Vagina (tissue), 2 donors: ENCODE measurements at regions not wholly inside any gene's neighbourhood (a gene's known extent, or its start where the extent isn't known, plus 50 kb on each side); places are given as distances from the start of the nearest gene placed in this dataset.

Source experiments
- DNase-seq, 2 donors: peaks; one replicate each; pipeline ENCODE4 v3.0.0-alpha.2; 2017; ENCODE audit errors: extremely low spot score in 2 of 2
- H3K27ac ChIP-seq: fragments of 200-600 bp; sonication (generic); one replicate; pipeline ENCODE4 v1.5.1; 2019
- H3K27me3 ChIP-seq: fragments of 200-600 bp; sonication (generic); one replicate; pipeline ENCODE4 v1.5.1; 2019
- H3K36me3 ChIP-seq, 2 donors: fragments of 200-600 bp; sonication (generic); one replicate each; pipeline ENCODE4 v1.5.1; 2017 to 2019
- H3K4me1 ChIP-seq: fragments of 200-600 bp; sonication (generic); one replicate; pipeline ENCODE4 v1.5.1; 2019
- H3K4me3 ChIP-seq, 2 donors: fragments of 200-600 bp; sonication (generic); 1 replicate in 1 of 2; 2 replicates in 1 of 2; pipeline ENCODE4 v1.5.1; 2016 to 2019
- H3K9me3 ChIP-seq: fragments of 200-600 bp; sonication (generic); one replicate; pipeline ENCODE4 v1.5.1; 2019
- POLR2A ChIP-seq, 2 donors: fragments of 450-650 bp; IDR thresholded peaks; one replicate each; pipeline ENCODE4 v1.6.1; 2017; ENCODE audit warnings: antibody characterized with exemption in 2 of 2, mild to moderate bottlenecking in 2 of 2, moderate library complexity in 2 of 2
- POLR2AphosphoS5 ChIP-seq, 2 donors: sonication (generic); formaldehyde crosslinking; IDR thresholded peaks; one replicate each; pipeline ENCODE4 v1.9.0; 2017; ENCODE audit warnings: antibody characterized with exemption in 2 of 2, mild to moderate bottlenecking in 2 of 2, low read depth in 1 of 2; ENCODE audit not compliant: insufficient read depth in 1 of 2
- intact Hi-C: fragments of 100-400 bp; cut with DNase I; formaldehyde crosslinking; loops from one replicate; pipeline ENCODE4 v1.15.1; 2023
- TF ChIP-seq, protein P1 (sequence below), 3 experiments: fragments of 450-650 bp in 2 of 3; fragments of 200-600 bp in 1 of 3; sonication (generic) in 1 of 3; IDR thresholded peaks; one replicate each; pipeline ENCODE4 v1.5.1; 2017 to 2019; ENCODE audit warnings: antibody characterized with exemption in 3 of 3, mild to moderate bottlenecking in 2 of 3, moderate library complexity in 2 of 3

DNA sequence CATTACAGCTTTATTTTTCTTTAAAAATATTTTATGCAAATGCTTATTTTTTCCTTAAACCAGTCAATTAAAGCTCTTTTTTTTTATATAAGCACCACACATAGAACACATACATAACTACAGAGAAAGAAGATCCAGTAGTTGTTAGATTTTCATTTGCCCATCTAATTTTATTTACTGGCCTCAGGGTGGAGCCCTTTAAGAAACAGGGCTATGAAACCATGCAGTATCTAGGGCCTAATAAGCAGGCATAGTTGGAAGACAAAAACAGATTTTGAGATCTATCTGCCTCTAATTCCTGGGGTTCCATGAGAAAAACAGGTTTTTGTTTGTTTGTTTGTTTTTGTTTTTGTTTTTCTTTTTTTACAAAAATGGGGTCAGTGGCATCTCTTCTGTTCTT, 120.6 kb downstream of the BCHE start:
- TF ChIP-seq, protein P1, sequence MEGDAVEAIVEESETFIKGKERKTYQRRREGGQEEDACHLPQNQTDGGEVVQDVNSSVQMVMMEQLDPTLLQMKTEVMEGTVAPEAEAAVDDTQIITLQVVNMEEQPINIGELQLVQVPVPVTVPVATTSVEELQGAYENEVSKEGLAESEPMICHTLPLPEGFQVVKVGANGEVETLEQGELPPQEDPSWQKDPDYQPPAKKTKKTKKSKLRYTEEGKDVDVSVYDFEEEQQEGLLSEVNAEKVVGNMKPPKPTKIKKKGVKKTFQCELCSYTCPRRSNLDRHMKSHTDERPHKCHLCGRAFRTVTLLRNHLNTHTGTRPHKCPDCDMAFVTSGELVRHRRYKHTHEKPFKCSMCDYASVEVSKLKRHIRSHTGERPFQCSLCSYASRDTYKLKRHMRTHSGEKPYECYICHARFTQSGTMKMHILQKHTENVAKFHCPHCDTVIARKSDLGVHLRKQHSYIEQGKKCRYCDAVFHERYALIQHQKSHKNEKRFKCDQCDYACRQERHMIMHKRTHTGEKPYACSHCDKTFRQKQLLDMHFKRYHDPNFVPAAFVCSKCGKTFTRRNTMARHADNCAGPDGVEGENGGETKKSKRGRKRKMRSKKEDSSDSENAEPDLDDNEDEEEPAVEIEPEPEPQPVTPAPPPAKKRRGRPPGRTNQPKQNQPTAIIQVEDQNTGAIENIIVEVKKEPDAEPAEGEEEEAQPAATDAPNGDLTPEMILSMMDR (IDR thresholded peaks at IDR 0.05) = no peak
- TF ChIP-seq POLR2A (IDR thresholded peaks at IDR 0.05) = no peak
- no peak for TF ChIP-seq POLR2AphosphoS5 (IDR thresholded peaks at IDR 0.05; ENCODE audit: insufficient read depth in 1 of 2, low read depth in 1 of 2)
- no peaks in the 10 kb centered on the region for H3K27me3 ChIP-seq

GRCh38 chr3:165713479-165713878, 123.7 kb downstream of the BCHE start:
- TF ChIP-seq, protein P1 (IDR thresholded peaks at IDR 0.05) = no peak
- TF ChIP-seq POLR2AphosphoS5 (IDR thresholded peaks at IDR 0.05; ENCODE audit: insufficient read depth in 1 of 2, low read depth in 1 of 2) = no peak
- no peak for TF ChIP-seq POLR2A (IDR thresholded peaks at IDR 0.05)
- intact Hi-C loops = no loop called here

More for the DNA sequence above, 120.6 kb downstream of the BCHE start:
- no peak for DNase-seq
- Histone ChIP-seq H3K9me3 (no peaks in the 10 kb centered on the region), H3K4me3 (no peak overlapping the region), H3K27ac (no peak overlapping the region), H3K36me3 (no peaks in the 10 kb centered on the region), H3K4me1 (no peaks in the 10 kb centered on the region)
- intact Hi-C loops = no loop called here

GRCh38 chr3:165712382-165712781, 124.8 kb downstream of the BCHE start:
- no peaks in the 10 kb centered on the region for H3K27me3 ChIP-seq
- no peaks in the 10 kb centered on the region for H3K4me1 ChIP-seq
- no peaks in the 10 kb centered on the region for H3K36me3 ChIP-seq
- TF ChIP-seq, protein P1 (IDR thresholded peaks at IDR 0.05) = no peak
- TF ChIP-seq POLR2A (IDR thresholded peaks at IDR 0.05) (no peak), POLR2AphosphoS5 (IDR thresholded peaks at IDR 0.05; ENCODE audit: insufficient read depth in 1 of 2, low read depth in 1 of 2) (no peak)
- H3K9me3 ChIP-seq = no peaks in the 10 kb centered on the region
- no peak overlapping the region for H3K4me3 ChIP-seq
- DNase-seq = no peak
- intact Hi-C loops = no loop called here
- no peak overlapping the region for H3K27ac ChIP-seq

More at GRCh38 chr3:165713479-165713878, 123.7 kb downstream of the BCHE start:
- no peaks in the 10 kb centered on the region for H3K27me3 ChIP-seq
- no peak overlapping the region for H3K4me3 ChIP-seq
- no peaks in the 10 kb centered on the region for H3K36me3 ChIP-seq
- H3K27ac ChIP-seq = no peak overlapping the region
- H3K4me1 ChIP-seq = no peaks in the 10 kb centered on the region
- no peak for DNase-seq
- no peaks in the 10 kb centered on the region for H3K9me3 ChIP-seq

DNA sequence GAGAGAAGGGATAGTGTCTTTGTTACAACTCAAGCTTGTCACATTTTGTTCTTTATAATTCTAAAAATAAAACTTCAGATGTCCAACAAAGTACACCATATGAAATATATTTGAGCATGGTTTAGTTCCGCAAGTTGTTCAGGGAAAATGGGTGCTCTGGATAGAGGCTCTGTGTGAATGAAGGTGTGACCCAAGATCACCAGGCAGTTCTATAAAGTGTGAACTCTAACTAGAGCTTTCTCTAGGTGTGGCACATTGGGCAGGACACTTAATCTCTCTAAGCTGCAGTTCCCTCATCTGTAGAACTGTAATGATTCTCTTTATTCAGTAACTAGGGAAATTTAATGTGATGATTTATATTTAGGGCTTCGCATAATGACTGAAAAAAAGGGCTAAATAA, 139.3 kb downstream of the BCHE start:
- no peaks in the 10 kb centered on the region for H3K36me3 ChIP-seq
- no peak overlapping the region for H3K4me3 ChIP-seq
- no peaks in the 10 kb centered on the region for H3K9me3 ChIP-seq
- TF ChIP-seq, protein P1 (IDR thresholded peaks at IDR 0.05) = no peak
- no peak for TF ChIP-seq POLR2AphosphoS5 (IDR thresholded peaks at IDR 0.05; ENCODE audit: insufficient read depth in 1 of 2, low read depth in 1 of 2)
- no peak for TF ChIP-seq POLR2A (IDR thresholded peaks at IDR 0.05)
- no peak for DNase-seq
- no peak overlapping the region for H3K27ac ChIP-seq
- no peaks in the 10 kb centered on the region for H3K4me1 ChIP-seq
- intact Hi-C loops = no loop called here
- H3K27me3 ChIP-seq = no peaks in the 10 kb centered on the region

DNA sequence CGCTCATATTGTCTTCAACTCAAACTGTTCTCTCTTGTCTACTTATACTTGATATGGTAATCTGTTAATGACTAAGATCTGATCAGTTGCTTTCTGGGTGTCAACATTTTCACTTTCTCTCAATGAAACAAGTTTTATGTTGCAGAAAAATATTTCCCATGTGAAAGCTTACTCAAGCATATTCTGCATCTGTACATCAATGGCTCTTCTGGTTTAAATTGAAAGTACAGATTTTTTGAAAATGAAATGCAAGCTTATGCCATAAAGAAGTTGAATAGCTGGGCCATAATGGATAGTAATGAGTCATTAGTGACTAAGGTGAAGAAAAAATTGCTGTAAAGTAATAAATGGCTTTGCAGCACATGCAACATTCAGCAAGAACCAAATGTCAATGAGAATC, 140.7 kb downstream of the BCHE start:
- Histone ChIP-seq H3K9me3 (no peaks in the 10 kb centered on the region), H3K4me1 (no peaks in the 10 kb centered on the region), H3K4me3 (no peak overlapping the region), H3K27ac (no peak overlapping the region), H3K27me3 (no peaks in the 10 kb centered on the region), H3K36me3 (no peaks in the 10 kb centered on the region)
- intact Hi-C loops = no loop called here
- TF ChIP-seq POLR2AphosphoS5 (IDR thresholded peaks at IDR 0.05; ENCODE audit: insufficient read depth in 1 of 2, low read depth in 1 of 2) (no peak), POLR2A (IDR thresholded peaks at IDR 0.05) (no peak)
- TF ChIP-seq, protein P1 (IDR thresholded peaks at IDR 0.05) = no peak
- DNase-seq = no peak
